HG03439 (cell line): ENCODE measurements at regions not wholly inside any gene's neighbourhood (a gene's known extent, or its start where the extent isn't known, plus 50 kb on each side); places are given as distances from the start of the nearest gene placed in this dataset.
"Not testable (repeated sequence)": the region's sequence is repeated elsewhere in the genome, so short reads cannot be mapped to it uniquely, and the experiment has no call there.

Experiments used
- ATAC-seq: cut with Tn5 transposase; IDR thresholded peaks from one replicate; pipeline ENCODE4 v1.9.1; 2021; ENCODE audit warnings: mild to moderate bottlenecking, moderate library complexity; ENCODE audit not compliant: unreplicated experiment

GRCh38 chr10:62492870-62493180, 118.7 kb downstream of the ZNF365 start:
- no peak for ATAC-seq

- ATAC-seq: no peak
Observed at GRCh38 chr10:62496925-62497324, 122.8 kb downstream of the ZNF365 start.

DNA sequence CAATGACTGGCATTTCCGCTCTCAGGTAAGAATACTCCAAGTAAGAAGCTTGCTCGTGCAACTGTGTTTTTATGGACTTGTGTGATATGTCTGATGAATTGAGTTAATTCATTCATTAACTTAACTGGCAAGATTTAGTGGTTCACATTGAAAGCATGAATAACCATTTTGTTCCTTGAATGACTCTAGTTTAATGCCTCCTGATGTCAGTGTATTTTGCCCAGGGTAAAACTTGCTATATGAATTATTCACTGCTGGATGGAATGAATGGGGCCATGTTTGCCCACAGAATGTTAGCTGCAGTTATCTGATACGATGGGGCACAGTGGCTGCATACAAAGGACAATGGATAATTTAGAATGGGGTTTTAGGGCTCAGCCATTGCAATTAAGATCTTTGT, 124.1 kb downstream of the ZNF365 start:
- no peak for ATAC-seq

- not testable (repeated sequence) for ATAC-seq
Observed at GRCh38 chr10:62500116-62500515, 125.9 kb downstream of the ZNF365 start.

- no peak for ATAC-seq
Observed at GRCh38 chr10:62501547-62501946, 127.4 kb downstream of the ZNF365 start.

GRCh38 chr10:62502995-62503613, 128.9 kb downstream of the ZNF365 start:
- ATAC-seq: no peak

GRCh38 chr10:62503872-62504271, 129.7 kb downstream of the ZNF365 start:
- ATAC-seq: no peak

DNA sequence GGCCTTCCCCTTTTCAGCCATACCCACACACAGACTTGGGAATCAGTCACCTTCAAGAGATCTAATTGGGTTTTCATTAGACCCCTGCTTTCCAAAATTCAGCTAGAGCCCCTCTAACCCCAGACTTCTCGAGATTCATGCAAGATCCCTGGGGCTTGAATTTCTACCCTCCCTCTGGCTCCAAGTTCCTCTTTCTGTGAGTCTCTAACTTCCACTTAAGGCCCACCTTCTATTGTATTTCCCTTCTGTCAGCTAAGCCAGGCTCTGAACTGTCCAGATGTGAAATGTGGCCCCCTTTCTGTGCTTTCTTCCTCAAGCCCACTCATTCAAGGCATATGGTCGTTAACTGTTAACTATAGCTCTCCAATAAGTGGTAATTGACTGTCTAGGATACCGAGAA, 132.2 kb downstream of the ZNF365 start:
- no peak for ATAC-seq

DNA sequence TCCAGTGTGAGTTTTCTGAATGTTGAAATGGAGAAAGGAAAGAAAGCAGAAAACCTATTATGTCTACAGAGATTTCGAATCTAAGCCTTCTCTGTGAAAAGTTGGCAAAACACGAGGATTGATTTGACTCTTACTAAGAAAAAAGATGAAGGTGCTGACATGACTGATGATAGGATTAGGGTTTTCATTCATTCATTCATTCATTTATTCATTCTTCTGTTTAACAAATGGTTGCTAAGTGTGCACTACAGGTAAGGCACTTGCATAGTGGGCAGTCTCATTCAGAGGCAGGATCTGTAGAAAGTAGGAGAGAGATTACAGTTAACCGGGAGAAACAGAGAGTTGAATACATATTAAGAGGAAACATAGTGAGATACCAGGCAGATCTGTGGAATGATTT, 137.1 kb downstream of the ZNF365 start:
- no peak for ATAC-seq

- ATAC-seq: no peak
Observed at GRCh38 chr10:62511656-62512055, 137.5 kb downstream of the ZNF365 start.

DNA sequence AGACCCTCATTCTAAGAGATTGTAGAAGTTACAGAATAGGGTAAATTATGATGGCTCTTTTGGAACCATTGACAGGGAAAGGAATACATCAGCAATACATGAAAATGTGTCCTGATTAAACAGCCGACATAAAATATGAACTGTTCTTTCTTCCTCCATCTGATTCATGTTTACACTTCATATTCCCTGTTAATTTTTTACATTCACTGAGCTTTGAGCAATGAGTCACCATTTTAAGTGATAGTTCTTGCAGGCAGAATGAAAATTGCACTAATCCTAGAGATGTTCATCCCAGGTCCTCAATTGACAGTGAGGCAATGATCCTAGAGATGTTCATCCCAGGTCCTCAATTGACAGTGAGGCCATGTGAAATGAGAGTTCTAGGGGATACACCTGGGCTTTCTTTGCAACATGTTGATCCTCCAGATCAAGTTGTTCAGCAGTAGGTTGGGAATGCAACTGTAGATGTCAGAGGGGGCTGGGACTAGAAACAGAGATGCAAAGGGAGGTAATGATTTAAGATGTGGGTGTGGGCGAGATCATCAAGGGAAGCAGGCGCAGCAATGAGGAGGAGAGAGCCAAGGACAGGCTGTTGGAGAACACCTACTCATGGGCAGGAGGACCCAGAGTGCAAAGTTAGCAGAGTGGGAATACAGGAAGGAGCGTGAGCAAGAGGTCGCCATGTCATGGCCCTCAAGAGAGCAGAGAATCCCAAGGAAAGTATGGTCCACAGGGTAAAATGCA, 138.7 kb downstream of the ZNF365 start:
- no peak for ATAC-seq

GRCh38 chr10:62514079-62514693, 140.0 kb downstream of the ZNF365 start:
- no peak for ATAC-seq

- no peak for ATAC-seq
Observed at GRCh38 chr10:62517252-62517651, 143.1 kb downstream of the ZNF365 start.

- ATAC-seq: no peak
Observed at GRCh38 chr10:62527019-62527827, 153.1 kb downstream of the ZNF365 start.

DNA sequence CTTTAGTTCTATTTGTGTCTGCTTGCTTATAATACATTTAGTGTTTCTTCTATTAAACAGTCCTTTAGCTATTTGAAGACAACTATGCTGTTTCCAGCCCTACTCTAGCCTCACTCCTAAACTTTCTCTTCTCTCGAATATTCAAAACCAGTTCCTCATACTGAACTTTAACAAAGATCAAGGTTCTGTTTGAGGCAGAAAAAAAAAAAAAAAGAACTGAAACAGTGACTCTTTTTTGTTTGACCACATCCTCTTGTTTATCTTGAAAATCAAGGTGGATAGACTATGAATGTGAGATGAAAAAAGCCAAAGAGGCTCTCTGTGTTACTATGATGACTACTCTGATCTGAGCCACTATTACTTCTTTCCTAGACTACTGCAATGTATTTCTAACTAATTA, 154.3 kb downstream of the ZNF365 start:
- ATAC-seq: peak; percentile 94

DNA sequence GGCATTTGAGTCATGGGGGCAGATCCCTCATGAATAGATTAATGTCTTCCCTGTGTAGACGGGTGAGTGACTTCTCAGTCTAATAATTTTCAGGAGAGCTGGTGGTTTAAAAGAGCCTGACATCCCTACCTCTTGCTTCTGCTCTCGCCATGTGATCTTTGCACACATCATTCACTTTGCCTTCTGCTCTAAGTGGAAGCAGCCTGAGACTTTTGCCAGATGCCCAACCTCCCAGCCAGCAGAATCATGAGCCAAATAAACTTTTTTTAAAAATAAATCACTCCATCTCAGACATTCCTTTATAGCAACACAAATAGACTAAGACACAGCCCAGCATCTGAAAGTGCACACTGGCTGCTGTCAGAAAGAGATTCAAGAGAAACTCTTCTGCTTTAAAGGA, 155.2 kb downstream of the ZNF365 start:
- no peak for ATAC-seq

GRCh38 chr10:62534031-62534430, 159.9 kb downstream of the ZNF365 start:
- no peak for ATAC-seq

GRCh38 chr10:62538606-62539005, 164.4 kb downstream of the ZNF365 start:
- ATAC-seq: no peak

GRCh38 chr10:62540389-62540788, 166.2 kb downstream of the ZNF365 start:
- no peak for ATAC-seq

DNA sequence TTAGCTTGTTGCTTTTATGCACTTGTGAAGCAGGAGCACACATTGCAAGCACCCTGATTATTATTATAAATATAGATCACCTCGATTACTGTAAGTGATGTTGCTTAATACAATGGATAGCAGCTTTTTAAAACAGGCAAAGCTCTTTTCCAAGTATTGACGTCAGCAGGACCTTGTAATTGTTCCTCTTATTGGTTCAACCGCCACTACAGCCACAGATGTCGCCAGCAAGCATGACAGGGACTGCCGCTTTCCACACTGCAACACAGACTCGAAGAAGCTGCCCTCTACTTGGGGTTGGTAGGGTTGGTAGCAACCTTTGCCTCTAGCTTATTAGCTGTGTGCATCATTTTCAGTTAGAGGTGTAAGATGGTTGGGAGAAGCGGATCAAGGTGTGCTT, 167.6 kb downstream of the ZNF365 start:
- no peak for ATAC-seq

DNA sequence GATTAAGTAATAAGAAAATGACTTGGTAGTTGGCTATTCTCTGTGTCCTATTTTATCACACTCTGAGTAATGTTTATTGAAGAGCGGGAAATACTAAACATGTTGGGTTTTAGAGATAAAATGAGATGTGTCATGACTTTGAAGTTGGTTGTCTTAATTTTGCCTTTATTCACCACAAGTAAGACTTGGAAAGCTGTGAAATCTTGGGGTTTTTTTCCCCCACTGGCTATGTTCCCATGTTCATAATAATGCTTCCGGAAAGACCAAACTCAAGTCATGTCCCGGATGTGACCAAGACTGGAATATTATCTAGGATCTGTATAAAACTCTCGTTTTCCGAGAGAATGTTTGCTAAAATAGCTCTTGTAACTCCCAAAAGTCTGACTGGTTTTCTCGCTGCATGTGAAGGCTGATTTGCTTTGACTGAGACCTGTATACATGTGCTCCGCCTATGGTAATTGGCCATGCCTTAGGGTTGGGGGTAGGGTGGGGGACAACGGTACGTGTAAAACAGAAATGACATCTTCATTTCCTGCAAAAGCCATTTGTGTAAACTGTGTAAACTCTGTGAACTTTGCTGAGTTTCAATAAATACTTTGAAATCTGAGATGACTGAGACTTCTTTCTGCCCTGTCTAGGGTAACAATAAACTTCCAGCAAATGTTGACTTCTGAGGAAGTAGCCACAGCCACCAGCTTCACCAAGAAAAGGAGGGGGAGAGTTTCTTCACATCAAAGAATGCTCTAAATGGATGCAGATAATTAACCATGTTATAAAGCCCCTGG, 169.6 kb downstream of the ZNF365 start:
- ATAC-seq: no peak
